Calu3 (cell line): ENCODE measurements at regions not wholly inside any gene's neighbourhood (a gene's known extent, or its start where the extent isn't known, plus 50 kb on each side); places are given as distances from the start of the nearest gene placed in this dataset.

ENCODE experiments used
- BruUV-seq: library from RNA; stranded (reverse); fragments of 400-500 nt; replicated peaks from 2 replicates; lab custom pipeline; 2021; lab: Mats Ljungman, UMichigan
- CTCF ChIA-PET: fragments of 300-600 bp; sonication (Branson Sonifier 250); formaldehyde crosslinking; loops from one replicate; lab custom pipeline; 2022; ENCODE audit warnings: antibody characterized with exemption; lab: Charles Lee
- DNase-seq: peaks from one replicate; pipeline ENCODE4 v3.0.0; 2022
- H3K27ac Mint-ChIP-seq: one replicate; pipeline ENCODE4 v1.8.0; 2022; ENCODE audit warnings: mixed read lengths; ENCODE audit not compliant: unreplicated experiment
- H3K27me3 Mint-ChIP-seq: one replicate; pipeline ENCODE4 v1.8.0; 2022; ENCODE audit warnings: mixed read lengths; ENCODE audit not compliant: unreplicated experiment
- H3K36me3 Mint-ChIP-seq: one replicate; pipeline ENCODE4 v1.8.0; 2022; ENCODE audit warnings: mild to moderate bottlenecking, moderate library complexity, mixed read lengths; ENCODE audit not compliant: insufficient read depth, unreplicated experiment
- H3K4me1 Mint-ChIP-seq: one replicate; pipeline ENCODE4 v1.8.0; 2022; ENCODE audit warnings: mild to moderate bottlenecking, low read depth, mixed read lengths; ENCODE audit not compliant: unreplicated experiment
- H3K4me3 Mint-ChIP-seq: one replicate; pipeline ENCODE4 v1.8.0; 2022; ENCODE audit warnings: mild to moderate bottlenecking, low read depth, moderate library complexity, mixed read lengths; ENCODE audit not compliant: unreplicated experiment
- H3K9me3 Mint-ChIP-seq: one replicate; pipeline ENCODE4 v1.8.0; 2022; ENCODE audit warnings: low read depth, mixed read lengths; ENCODE audit not compliant: unreplicated experiment
- intact Hi-C: fragments of 100-400 bp; cut with micrococcal nuclease; formaldehyde crosslinking; loops from one replicate; pipeline ENCODE4 v1.10.0; 2022; ENCODE audit not compliant: unreplicated experiment
- TF ChIP-seq, protein P1 (sequence below): fragments of 200-600 bp; IDR thresholded peaks from one replicate; pipeline ENCODE4 v1.8.0; 2022; ENCODE audit warnings: antibody characterized with exemption; ENCODE audit not compliant: unreplicated experiment

DNA sequence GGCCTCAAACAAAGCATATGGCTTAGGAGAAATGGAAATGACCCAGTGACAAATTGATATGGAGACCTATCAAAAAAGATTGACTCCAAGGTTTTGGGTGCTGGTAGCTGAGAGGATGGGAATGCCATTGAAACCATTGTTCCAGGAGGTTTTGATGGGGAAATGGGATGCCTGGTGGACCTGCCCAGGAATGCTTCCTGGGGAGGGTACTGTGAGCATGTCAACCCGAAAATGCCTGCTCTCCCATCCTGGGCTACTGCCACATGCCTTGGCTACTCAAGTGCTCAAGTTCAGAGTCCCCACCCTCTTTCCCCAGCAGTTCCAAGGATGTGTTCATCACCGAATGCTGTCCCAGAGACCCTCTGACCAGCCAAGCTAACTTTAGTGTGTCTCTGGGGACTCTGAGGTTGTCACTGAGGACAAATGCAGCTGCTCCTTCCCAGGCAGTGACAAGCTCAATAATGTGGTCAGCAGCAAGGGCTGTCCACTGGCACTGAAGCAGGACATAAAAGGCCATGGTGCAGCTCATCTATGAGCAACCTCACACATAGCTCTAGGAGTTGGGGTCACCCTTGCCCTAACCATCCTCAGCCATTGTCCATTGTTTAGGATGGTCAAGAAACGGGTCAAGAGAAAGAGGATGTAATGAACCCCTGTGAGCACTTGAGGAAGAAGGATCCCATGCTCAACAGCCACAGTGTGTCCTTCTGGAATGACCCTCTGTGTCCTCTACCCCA, 83.7 kb downstream of the TRIM29 start:
- no peaks in the 10 kb centered on the region for H3K9me3 Mint-ChIP-seq
- TF ChIP-seq, protein P1, sequence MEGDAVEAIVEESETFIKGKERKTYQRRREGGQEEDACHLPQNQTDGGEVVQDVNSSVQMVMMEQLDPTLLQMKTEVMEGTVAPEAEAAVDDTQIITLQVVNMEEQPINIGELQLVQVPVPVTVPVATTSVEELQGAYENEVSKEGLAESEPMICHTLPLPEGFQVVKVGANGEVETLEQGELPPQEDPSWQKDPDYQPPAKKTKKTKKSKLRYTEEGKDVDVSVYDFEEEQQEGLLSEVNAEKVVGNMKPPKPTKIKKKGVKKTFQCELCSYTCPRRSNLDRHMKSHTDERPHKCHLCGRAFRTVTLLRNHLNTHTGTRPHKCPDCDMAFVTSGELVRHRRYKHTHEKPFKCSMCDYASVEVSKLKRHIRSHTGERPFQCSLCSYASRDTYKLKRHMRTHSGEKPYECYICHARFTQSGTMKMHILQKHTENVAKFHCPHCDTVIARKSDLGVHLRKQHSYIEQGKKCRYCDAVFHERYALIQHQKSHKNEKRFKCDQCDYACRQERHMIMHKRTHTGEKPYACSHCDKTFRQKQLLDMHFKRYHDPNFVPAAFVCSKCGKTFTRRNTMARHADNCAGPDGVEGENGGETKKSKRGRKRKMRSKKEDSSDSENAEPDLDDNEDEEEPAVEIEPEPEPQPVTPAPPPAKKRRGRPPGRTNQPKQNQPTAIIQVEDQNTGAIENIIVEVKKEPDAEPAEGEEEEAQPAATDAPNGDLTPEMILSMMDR = no peak
- DNase-seq = no peak
- no peak overlapping the region for H3K27ac Mint-ChIP-seq
- intact Hi-C loops = no loop called here
- no peaks in the 10 kb centered on the region for H3K4me1 Mint-ChIP-seq
- H3K36me3 Mint-ChIP-seq = no peaks in the 10 kb centered on the region
- no peak overlapping the region for H3K4me3 Mint-ChIP-seq
- CTCF ChIA-PET = no interaction called here
- H3K27me3 Mint-ChIP-seq = peaks cover 72% of the 10 kb centered on the region
- no TSS peak for BruUV-seq

DNA sequence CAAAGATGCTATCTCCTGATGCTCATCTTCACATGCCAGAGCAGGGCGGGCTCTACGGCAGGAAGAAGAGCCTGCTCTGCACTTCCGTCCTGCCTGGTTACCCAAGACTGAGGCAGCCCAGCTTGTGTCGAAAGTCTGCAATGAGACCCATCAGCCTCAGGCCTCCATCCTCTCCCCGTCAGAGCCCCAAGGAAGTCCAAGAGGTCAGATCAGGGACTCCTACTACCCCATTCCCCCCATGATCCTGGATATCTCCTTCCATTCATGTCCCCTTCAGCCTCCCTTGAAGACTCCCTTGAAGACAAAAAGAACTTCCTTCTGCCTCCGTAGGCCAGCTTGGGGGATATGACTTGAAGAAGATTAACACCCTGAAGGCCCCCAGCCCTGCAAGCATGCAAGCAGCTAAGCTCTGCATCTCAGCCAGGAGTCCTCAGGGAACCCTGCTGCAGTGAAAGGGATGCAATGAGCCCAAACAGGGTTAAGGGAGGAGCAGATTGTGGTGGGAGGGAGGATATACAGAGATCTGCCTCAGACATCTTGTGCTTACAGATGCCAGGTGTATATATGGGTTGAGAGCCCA, 85.6 kb downstream of the TRIM29 start:
- TF ChIP-seq, protein P1 = no peak
- Mint-ChIP-seq H3K9me3 (peaks cover 3% of the 10 kb centered on the region), H3K4me1 (no peaks in the 10 kb centered on the region), H3K36me3 (no peaks in the 10 kb centered on the region), H3K27me3 (peaks cover 53% of the 10 kb centered on the region), H3K27ac (no peak overlapping the region), H3K4me3 (no peak overlapping the region)
- intact Hi-C loops = no loop called here
- no TSS peak for BruUV-seq
- CTCF ChIA-PET = no interaction called here
- no peak for DNase-seq

DNA sequence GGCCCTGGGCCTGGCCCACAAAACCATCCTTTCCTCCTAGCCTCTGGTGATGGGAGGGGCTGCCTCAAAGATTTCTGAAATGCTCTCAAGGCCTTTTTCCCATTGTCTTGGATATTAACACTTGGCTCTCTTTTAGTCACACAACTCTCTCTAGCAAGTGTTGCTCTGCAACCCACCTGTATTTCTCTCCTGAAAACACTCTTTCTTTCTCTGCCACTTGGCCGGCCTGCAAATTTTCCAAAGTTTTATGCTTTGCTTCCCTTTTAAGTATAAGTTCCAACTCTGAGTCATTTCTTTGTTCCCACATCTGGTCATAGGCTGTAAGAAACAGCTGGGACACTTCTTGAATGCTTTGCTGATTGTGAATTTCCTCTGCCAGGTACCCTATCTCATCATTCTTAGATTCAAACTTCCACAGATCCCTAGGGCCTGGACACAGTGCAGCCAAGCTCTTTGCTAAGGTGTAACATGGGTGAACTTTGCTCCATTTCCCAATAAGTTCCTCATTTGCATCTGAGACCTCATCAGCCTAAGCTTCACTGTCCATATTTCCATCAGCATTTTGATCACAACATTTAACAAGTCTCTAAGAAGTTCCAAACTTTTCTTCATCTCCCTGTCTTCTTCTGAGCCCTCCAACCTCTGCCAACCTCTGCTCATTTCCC, 93.8 kb downstream of the TRIM29 start:
- H3K36me3 Mint-ChIP-seq = no peaks in the 10 kb centered on the region
- intact Hi-C loops = no loop called here
- TF ChIP-seq, protein P1 = no peak
- peaks cover 3% of the 10 kb centered on the region for H3K9me3 Mint-ChIP-seq
- peaks cover 75% of the 10 kb centered on the region for H3K27me3 Mint-ChIP-seq
- DNase-seq = no peak
- no peak overlapping the region for H3K4me3 Mint-ChIP-seq
- no peak overlapping the region for H3K27ac Mint-ChIP-seq
- H3K4me1 Mint-ChIP-seq = no peaks in the 10 kb centered on the region
- CTCF ChIA-PET = no interaction called here
- no TSS peak for BruUV-seq

DNA sequence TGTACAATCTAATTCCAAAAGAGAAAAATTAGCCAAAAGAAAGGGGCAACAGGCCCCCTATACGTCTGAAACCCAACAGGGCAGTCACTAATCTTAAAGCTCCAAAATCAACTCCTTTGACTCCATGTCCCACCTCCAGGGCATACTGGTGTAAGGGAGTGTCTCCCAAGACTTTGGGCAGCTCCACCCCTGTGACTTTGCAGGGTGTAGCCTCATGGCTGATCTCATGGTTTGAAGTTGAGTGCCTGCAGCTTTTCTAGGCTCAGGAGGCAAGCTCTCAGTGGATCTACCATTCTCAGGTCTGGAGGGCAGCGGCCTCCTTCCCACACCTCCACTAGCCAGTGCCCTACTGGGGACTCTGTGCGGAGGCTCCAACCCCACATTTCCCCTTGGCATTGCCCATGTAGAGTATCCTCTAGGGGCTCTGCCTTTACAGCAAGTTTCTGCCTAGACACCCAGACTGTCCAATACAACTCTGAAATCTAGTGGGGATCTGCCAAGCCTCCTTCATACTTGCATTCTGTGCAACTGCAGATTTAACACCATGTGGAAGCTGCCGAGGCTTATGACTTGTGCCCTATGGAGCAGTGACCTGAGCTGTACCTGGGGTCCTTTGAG, 94.5 kb downstream of the TRIM29 start:
- no peaks in the 10 kb centered on the region for H3K4me1 Mint-ChIP-seq
- BruUV-seq = no TSS peak
- H3K36me3 Mint-ChIP-seq = no peaks in the 10 kb centered on the region

More for the DNA sequence above, 94.5 kb downstream of the TRIM29 start:
- peaks cover 3% of the 10 kb centered on the region for H3K9me3 Mint-ChIP-seq
- TF ChIP-seq, protein P1 = no peak
- H3K27me3 Mint-ChIP-seq = peaks cover 82% of the 10 kb centered on the region
- CTCF ChIA-PET = no interaction called here
- DNase-seq = no peak
- no peak overlapping the region for H3K4me3 Mint-ChIP-seq
- intact Hi-C loops = no loop called here
- H3K27ac Mint-ChIP-seq = no peak overlapping the region
